ENCODE measurements at regions not wholly inside any gene's neighbourhood (a gene's known extent, or its start where the extent isn't known, plus 50 kb on each side); places are given as distances from the start of the nearest gene placed in this dataset.

DNA sequence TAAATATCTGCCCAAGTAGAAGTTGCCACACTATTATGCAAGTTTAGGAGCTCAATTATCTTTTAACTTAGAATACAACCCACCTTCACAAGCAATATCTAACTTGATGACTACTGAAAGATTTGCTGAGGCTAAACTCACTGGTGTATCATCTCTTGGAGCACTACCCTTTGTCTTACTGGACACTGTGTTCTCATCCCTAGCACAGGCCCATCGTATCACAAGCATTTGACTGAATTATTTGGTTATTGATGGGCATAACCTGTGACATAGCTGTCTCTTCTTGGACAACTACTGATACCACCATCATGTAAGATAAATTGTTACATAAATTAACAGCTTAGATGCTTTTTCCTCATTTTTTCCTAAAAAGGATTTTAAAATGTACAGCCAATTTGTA lies 216.2 kb upstream of the THBS1 start:
- ATAC-seq = no peak

DNA sequence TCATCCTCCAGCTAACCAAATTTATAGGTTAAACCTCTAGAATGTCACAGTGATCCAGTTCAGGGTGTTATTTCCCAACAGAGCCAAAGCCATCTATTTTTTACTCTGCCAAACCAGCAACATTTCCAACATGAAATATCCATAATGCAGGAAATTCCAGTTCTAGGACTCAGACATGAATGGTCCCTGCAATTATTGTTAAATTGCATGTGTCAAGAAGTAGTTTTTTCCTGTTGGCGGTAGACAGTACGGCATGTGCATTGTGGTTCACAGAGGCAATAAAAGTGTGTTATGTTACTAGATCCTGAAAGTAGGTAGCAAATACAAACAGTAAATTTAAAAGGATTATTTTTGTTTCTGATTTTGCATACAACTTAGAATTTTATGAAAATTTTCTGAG lies 215.7 kb upstream of the THBS1 start:
- ATAC-seq = no peak

DNA sequence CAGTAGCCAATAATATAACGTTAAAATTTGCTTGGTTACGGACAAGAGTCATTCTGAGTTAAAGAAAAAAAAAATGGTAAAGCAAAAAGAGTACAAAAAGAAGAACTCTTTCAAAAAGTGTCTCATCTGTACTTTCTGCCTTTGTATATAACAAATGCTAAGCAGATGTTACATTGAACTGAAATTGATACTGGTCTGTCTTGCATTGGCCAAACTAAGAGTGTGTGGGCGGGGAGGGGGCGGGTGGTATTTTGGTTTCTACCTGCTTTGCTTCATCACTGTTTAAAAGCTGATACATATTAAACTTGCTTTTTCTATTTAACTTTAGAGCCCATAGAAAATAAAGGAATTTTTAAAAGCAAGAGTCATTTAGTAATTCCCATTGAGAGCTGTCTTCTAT lies 215.0 kb upstream of the THBS1 start:
- no peak for ATAC-seq

DNA sequence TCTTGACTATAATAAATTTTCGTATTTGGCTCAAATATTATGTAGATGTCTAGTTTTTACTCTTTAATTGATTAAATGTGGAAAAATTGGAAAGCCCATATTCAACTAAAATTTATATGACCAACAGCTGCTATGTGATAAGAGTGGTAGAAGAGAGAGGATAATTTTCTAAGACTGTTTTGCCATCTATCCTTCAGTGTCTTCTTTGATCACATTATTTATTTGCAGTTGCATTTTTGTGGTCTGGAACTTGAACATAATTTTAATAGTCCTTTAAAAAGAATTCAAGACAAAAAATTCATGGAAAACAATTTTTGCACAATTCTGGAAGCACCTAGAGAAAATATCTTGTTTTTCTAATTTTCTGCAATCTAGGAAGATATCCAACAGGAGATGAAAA lies 213.3 kb upstream of the THBS1 start:
- no peak for ATAC-seq

DNA sequence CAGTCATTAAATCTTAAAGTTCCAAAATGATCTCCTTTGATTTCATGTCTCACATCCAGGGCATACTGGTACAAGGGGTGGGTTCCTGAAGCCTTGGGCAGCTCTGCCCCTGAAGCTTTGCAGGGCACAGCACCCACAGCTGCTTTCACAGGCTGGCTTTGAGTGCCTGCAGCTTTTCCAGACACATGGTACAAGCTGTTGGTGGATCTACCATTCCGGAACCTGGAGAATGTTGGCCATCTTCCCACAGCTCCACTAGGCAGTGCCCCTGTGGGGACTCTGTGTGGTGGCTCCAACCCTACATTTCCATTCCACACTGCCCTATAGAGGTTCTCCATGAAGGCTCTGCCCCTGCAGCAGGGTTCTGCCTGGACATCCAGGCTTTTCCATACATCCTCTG lies 211.1 kb upstream of the THBS1 start:
- no peak for ATAC-seq

DNA sequence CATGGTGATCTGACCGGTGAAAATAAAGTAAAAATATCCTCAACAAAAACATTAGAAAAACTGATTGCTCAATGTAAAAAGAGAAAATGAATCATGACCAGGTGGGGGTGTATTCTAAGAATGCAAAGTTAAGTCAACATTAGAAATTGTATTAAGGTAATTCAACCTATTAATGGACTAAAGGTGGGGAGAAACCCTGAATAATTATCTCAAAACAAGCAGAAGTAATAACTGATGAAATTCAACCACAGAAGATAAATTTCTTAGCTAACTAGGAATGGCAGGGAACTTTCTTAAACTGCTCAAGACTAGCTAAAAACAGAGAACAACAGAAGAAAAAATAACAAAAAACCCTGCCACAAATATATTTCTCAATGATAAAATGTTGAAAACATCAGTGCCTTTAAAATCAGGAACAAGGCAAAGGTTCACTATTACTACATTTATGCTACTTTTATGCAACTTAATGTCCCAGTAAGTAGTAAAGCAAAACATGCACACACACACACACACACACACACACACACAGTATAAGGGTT lies 204.4 kb upstream of the THBS1 start:
- ATAC-seq = no peak

DNA sequence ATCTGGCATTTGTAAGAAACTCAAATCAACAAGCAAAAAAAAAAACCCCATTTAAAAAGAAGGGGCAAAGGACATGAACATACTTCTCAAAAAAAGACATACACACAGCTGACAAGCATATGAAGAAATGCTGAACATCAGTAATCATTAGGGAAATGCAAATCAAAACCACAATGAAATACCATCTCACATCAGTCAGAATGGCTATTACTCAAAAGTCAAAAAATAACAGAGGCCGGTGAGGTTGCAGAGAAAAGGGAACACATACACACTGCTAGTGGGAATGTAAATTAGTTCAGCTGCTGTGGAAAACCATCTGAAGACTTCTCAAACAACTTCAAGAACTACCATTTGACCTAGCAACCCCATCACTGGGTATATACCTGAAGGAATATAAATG lies 199.4 kb upstream of the THBS1 start:
- ATAC-seq = no peak

DNA sequence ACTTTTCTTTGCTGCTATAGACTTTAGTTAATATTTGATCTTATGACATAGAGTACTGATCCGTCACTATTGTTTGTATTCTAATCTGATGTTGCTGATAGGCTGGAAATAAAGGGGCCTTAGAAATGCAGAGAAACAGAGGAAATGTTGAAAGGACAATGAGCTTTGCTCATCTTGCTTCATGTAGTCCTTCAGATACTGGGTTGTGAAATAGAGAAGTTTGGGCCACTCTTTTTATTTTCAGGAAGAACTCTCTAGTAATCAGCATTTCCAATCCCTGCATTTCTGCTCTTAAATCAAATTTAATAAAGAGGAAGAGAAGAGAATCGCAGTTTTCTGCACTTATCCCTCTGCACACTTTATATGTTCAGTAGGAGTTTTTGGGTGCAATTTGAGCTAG lies 192.8 kb upstream of the THBS1 start:
- ATAC-seq = no peak

DNA sequence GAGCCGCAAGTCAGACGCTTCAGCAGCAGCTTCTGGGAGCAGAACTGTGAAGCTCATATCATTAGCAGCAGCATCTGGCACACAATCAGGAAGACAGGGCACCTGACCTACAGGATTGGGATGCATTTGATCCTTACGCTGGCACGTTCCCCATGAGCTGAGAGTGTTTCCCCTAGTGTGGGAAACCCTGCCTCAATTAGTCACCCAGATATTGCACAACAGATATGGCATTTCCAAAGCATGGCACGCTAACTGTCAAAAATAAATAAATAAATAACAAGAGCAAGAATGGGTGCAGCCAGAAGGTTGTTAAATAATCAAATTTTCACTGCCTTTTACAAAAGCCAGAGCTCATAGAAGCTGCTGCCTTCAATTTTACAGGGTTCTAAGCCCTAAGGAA lies 189.6 kb upstream of the THBS1 start:
- no peak for ATAC-seq

DNA sequence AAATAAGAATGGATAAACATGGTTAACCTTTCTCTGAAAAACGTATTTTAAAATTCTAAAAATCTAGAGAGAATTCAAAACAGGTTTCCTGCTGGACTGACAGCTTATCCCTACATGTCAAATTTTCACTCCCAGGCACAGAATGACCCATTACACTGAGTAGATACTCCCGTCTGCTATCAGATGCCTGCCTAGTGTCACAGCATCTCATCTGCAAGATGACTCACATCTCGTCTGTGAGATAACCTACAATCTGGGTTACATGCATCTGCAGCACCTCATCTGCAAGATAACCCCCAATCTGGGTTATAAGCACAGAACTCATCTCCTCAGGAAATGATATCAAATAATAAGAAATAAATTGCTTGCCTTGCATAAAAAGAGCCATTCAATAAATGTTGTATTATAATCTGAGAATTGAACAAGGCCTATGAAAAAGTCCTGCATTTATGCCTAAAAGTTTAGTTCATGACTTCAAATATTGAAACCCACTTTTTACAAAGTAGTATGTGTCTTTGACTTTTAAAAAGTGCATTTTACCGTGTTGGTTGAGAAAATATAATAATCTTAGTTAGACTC lies 188.3 kb upstream of the THBS1 start:
- ATAC-seq = no peak

DNA sequence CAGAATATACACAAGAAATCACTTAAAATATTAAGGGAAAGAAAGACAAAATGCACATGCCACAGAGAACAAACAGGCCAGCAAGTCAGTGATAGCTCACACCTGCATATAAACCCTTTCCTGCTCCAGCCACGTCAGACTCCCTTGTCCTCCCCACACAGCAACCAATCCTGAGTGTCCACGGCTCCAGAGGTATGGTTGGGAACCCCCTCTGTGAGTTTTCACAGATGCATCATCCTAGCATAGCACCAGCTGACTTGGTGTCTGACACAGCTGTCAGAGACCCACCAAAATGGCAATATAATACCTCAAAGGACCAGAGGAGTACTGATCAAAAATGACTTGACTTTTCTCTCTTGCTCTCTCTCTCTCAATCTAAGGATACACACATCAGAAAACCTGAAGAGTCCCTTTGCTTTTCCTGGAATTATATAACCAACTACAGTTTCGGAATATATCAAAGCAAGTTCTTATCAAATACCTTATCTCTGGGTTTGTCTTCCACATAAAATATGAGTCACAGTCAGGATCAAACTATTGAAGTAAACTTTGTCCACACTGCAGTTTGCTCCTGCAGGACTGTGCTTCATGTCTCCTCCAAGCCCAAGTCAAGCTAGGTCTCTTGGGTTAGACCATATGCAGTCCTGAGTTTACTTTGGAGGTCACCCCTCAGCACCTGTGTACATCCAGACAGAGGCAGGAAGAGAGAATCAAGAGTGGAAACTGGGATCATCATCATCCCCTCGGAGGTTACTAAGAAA lies 187.1 kb upstream of the THBS1 start:
- ATAC-seq = no peak

DNA sequence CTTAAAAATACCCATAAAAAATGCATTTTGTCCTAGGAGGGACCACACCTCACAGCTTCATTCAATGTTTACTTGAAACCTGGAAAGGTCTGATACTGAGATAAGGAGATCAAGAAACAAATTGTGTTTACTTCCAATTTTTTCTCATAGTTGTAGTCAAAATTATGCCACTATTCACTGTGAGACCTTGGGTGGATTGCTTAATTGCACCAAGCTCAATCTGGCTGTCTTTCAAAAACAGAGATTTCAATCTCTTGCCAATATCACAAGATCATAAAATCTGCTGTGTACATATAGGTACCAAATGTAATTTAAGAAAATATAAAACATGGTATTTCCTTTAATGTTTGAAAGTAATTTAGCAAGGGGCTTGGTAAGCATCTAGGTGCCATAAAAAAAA lies 186.4 kb upstream of the THBS1 start:
- ATAC-seq = no peak

DNA sequence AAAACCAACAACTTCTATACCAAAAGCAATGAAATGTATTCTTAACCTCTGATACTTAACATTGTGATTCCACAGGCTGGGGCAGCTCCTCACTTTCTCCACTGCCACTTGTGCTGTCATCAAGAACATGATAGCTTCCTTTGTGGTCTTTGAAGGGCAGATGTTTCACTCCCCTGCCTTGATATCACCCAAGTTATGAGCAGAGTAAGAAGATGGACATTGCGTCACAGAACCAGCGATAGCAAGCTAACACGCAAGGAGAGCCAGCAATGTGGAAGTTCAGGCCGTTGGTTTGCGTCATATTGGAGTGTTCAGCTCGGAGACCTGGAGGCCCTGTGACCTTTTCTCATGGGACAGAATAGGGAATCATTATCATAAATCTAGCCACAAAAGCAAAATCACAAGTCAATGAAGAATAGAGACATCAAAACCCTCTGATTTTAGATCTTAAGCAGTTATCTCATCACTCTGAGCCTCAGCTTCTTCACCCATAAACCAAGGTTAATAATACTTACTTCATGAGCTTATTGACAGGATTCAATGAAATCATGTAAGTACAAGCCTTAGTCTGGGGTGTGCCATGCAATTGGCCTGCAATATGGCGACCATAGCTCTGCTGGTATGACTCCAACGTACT lies 183.8 kb upstream of the THBS1 start:
- no peak for ATAC-seq

DNA sequence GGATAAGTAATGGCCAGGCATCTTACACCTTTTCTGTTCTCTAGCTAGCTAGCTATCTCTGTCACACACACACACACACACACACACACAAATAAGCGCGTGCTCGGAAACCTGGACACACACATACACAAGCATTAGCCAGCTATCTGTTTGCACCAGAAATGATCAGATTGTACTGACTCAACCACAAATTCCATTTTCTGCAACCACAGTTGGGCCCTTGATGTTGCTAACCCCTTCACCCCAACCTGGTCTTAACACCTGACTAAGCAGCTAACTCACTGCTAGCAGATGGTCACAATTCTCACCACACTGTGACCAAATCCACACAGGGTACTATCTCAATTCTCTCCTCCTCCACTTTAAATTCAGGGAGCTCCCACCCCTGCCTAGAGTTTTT lies 183.0 kb upstream of the THBS1 start:
- no peak for ATAC-seq

DNA sequence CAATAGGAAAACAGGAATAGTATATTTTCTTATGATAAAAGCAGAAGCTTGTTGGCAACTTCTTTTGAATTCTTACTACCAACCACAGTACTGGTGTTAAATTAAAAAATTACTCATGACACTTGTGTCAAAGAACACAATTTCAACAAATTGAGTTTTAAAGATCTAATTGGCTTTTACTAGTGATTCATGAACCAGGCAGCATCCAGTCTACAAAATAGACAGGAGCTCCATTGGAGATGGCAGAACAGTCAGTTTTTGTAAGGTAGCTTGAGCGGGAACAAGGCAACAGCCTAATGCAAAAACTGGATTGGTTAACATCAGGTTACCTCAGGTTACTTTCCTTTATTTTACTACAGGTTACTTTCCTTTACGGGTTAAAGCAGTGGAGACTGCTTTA lies 181.3 kb upstream of the THBS1 start:
- no peak for ATAC-seq

DNA sequence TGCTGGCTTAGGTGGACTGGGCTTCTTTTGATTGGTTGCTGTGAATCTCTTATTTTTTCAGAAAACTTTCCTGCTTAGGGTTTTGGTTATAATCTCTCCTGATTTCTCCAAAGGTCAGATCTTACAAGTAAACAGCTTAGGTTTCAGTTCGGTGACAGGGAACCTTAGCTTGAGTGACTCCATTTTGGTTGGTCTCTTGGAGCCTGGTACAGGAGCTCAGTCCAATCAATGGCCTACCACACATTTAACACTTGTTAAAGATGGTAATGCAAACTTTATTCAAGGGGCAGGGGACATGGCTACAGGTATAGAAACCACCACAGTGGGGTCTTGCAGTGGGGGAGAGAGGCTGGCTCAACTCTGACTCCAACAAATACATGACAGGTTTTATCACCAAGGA lies 180.9 kb upstream of the THBS1 start:
- no peak for ATAC-seq

DNA sequence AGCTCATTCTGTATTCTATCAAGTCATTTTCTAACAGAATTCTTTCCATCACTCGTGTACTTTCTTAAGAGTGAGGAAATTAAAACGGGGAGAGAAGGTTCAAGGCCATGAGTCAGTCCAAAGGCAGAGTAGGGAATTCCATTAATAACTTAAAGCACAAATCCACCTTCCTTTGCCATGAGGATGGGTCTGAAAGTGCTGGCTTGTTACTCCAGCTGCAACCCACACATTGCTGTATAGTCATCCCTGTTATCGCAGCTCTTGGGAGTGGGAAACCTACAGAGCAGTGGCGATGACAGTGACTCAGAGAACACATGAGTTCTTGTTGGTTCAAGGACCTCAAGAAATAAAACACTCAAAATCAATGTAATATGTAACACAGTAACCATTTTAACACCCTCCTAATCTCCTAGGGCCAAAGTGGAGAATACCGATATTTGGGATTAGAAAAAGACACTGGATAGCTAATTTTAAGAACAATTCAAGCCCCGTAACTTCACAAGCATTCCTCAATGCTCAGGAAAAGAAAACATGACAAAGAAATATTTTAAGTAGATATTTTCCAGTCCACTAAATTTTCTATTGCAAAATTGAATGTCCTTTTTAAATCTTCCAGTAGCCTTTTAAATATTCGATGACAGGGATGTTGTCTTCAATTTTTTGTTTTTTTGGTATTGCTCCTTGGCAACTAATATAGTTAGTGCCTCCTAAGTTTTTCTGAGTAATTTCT lies 179.9 kb upstream of the THBS1 start:
- ATAC-seq = no peak

DNA sequence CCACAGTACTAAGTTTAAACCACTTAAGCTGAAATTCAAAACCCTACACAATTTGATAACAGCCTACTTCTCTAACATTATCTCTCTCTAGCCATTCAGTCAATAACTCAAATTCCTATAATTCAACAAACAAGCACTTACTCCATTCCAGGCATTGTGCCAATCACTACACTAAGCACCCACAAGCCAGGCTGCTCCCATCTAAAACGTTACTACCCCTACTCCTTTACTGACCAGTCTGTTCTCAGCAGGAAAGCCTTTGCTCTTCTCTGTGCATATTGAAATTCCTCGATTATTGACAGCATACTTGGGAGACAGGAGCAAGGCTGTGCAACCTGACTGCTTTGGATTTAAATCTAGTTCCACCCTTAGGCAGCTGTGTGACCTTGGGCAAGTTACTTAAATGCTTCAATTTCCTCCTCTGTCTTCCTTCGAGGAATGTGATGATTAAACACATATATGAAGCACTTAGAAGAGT lies 177.2 kb upstream of the THBS1 start:
- no peak for ATAC-seq

DNA sequence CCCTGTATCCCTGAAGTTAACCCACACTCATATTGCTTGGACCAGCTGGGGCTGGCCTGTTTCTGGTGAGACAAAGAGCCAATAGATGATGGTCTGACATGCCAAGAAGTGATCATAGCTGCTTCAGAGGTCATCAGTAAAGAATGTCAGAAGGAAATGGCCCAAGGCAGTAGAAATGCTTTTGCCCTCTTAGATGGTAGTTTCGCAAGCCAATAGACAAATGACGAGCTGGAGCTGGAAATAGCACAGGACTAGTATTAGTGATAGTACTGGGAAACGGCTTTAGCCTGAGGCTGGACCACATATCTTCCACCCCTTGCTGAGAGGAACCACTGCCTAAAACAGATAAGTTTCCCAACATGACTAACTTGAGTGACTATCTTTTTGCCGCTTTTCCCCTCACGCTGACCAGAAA lies 176.1 kb upstream of the THBS1 start:
- ATAC-seq = no peak

DNA sequence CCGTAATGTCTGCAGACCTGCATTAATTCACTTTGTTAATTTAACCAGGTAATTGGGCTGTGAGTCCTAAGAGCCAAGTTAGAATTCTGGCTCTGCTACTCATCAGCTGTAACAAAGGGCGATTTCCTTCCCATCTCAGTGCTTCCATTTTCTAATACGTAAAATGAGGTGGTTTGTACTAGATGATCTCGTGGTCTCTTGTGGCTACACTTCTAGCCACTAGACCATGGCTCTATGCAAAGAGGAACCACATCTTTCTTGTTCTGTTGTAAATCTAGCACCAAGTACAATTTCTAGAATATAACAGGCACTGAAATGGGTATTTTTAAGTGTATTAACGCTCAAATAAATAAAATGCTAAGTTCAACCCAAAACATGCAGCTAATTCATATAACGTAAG lies 174.4 kb upstream of the THBS1 start:
- ATAC-seq = no peak

DNA sequence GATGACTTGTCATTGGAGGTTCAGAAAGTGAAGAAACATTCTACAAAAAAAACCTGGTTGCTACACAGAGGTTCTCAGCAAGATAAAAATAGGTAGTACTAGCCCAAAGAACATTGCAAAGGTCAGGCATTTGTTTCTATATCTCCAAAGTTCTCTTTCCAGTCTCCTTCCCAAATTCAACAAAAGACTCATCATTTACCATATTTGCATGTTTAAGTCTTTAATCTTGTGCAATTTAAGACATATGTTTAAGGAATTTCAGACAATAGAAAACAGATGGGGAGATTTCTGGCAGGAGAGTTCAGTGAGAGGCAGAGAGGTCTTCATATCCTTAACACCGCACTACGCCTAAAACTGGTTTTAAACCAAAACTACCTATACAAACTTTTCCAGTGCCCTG lies 173.8 kb upstream of the THBS1 start:
- no peak for ATAC-seq

DNA sequence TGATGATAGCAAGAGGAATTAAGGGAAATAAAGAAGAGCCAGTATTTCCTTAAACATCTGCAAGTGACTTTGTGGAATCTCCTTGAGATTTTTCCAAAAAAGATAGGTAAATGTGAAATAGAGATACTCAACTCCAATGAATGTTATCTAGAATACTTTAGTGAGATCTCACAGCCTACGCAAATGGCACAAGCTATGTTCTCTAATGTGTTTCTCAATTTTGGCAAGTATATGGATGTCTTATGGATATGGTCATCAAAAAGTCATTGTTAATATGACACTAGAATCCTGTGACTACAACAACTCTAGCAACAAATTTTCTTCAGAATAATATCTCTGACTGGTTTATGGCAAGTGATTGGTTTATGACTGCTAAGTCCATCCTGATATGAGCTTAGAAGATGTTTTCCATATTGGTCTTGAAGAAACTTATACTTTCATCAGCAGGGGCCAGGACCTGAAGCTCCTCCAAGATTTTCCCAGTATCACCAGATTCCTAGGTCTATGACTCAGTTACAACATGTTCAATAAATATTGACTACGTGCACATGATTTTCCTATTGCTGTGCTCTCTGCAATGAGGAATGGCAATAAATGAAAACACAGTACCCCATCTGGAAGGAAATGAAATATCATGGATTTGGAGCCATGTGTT lies 170.9 kb upstream of the THBS1 start:
- no peak for ATAC-seq

Data from activated CD4-positive, CD25-positive, alpha-beta regulatory T cell treated with anti-CD3 and anti-CD28 coated beads, Interleukin-2, amount 50 U/mL, for 24 hours (primary cell).